VCaP (cell line): ENCODE measurements at regions not wholly inside any gene's neighbourhood (a gene's known extent, or its start where the extent isn't known, plus 50 kb on each side); places are given as distances from the start of the nearest gene placed in this dataset.

Experiments used
- H3K27ac ChIP-seq: fragments of 450-650 bp; 2 replicates; pipeline ENCODE4 v1.5.1; 2017
- CTCF ChIP-seq: fragments of 450-650 bp; conservative IDR thresholded peaks from 2 replicates; pipeline ENCODE4 v1.5.1; 2017; ENCODE audit warnings: mild to moderate bottlenecking, moderate library complexity

- H3K27ac ChIP-seq, result no peak overlapping the region
- no peak for TF ChIP-seq CTCF
These were observed 116.8 kb upstream of the HNMT start for GRCh38 chr2:137847443-137847842.

GRCh38 chr2:137857881-137858280, 106.4 kb upstream of the HNMT start:
- TF ChIP-seq CTCF, result no peak
- H3K27ac ChIP-seq, result no peak overlapping the region

GRCh38 chr2:137862651-137863050, 101.6 kb upstream of the HNMT start:
- H3K27ac ChIP-seq, result no peak overlapping the region
- TF ChIP-seq CTCF, result no peak

- no peak overlapping the region for H3K27ac ChIP-seq
- TF ChIP-seq CTCF, result peak; percentile 83
These were observed 98.2 kb upstream of the HNMT start for GRCh38 chr2:137865954-137866540.

- no peak for TF ChIP-seq CTCF
- H3K27ac ChIP-seq, result peak overlapping the region; percentile 79
These were observed 93.6 kb upstream of the HNMT start for GRCh38 chr2:137870682-137871081.

- no peak for TF ChIP-seq CTCF
- peak overlapping the region; percentile 79 for H3K27ac ChIP-seq
These were observed 91.7 kb upstream of the HNMT start for GRCh38 chr2:137872577-137872976.

- no peak for TF ChIP-seq CTCF
These were observed 90.6 kb upstream of the HNMT start for GRCh38 chr2:137873536-137874244.

More at GRCh38 chr2:137873536-137874244, 90.6 kb upstream of the HNMT start:
- peak overlapping the region; percentile 79 for H3K27ac ChIP-seq
